ENCODE measurements at regions not wholly inside any gene's neighbourhood (a gene's known extent, or its start where the extent isn't known, plus 50 kb on each side); places are given as distances from the start of the nearest gene placed in this dataset.

DNA sequence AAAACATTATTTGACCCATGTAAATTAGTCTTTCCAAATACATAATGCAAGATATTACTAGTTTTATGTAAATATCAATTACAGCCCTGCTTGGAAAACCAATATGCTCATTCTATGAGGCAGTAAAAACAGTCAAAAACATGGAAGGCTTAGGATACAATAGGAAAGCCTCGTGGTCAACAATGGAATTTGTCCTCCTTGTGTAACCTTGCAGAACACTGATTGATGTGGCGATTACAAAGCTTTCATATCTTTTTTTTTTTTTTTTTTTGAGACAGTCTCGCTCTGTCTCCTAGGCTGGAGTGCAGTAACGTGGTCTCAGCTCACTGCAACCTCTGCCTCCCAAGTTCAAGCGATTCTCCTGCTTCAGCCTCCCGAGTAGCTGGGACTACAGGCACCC is 157.3 kb upstream of the BET1 start:
- no peak for DNase-seq (ENCODE audit: low read depth)
- no peak overlapping the region; the same call in 1 of the 2 replicates for H3K4me3 ChIP-seq (ENCODE audit: low read depth, low read length)
- TF ChIP-seq CTCF (IDR thresholded peaks at IDR 0.05; ENCODE audit: low read depth, low read length, missing control alignments) = no peak

DNA sequence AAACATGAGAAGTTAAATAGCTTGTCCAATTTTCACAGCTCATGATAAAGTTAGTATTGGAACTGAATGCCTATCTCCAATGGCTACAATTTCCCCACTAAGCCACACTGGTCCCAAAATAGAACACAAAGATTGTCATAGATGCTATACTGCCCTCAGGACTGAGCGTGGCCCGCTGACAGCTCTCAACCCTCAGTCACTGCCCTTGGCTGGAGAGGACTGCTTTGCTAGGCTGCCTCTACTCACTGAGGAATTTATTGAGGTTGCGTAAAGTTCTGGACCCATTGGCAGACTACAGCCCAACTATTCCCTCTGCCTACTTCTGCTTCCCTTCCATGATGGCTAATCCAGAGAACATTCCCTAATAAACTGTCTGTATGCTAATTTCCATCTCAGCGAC is 165.5 kb upstream of the BET1 start:
- no peak overlapping the region for H3K4me3 ChIP-seq (ENCODE audit: low read depth, low read length)
- no peak for TF ChIP-seq CTCF (IDR thresholded peaks at IDR 0.05; ENCODE audit: low read depth, low read length, missing control alignments)
- DNase-seq (ENCODE audit: low read depth) = no peak

DNA sequence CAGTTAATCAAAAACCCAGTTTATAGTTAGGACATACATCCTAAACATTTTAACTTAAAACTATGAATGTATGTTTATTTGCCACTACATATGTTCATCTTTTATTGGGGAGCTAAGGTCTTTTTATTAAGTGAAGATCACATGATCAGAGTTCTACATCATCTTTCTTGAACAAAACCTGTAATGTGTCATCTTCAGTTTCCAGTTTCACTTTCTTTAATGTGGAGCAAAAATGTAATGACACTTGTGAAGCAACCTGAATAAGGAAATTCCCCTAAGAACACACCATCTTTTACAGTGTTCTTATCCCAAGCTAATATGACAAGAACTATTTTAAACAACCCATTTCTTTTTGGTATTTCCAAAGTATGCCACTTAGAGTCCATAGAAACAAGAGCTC is 166.7 kb upstream of the BET1 start:
- no peak overlapping the region for H3K4me3 ChIP-seq (ENCODE audit: low read depth, low read length)
- no peak for TF ChIP-seq CTCF (IDR thresholded peaks at IDR 0.05; ENCODE audit: low read depth, low read length, missing control alignments)
- no peak for DNase-seq (ENCODE audit: low read depth)

- TF ChIP-seq CTCF (IDR thresholded peaks at IDR 0.05; ENCODE audit: low read depth, low read length, missing control alignments) = no peak
- no peak for DNase-seq (ENCODE audit: low read depth)
- no peak overlapping the region for H3K4me3 ChIP-seq (ENCODE audit: low read depth, low read length)
These were observed 169.3 kb upstream of the BET1 start for GRCh38 chr7:94173436-94173835.

DNA sequence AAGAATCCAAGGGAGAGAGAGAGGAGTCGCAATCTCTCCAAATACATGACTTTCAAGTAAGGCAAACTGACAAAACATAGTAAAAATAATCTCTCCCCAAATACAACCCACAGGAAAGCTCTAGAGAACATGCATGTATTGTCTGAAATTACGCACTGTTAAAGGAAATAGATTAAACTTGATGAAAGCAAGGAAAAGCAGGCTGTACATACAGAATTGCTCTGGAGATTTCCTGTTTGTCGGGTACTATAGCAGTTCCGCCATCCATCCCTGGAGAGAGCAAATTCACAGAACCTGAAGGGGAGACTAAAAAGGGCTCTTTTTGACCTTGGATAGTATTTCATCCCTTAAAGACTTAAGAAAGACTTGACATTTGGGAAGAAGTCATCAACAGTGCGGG is 170.2 kb upstream of the BET1 start:
- no peak for TF ChIP-seq CTCF (IDR thresholded peaks at IDR 0.05; ENCODE audit: low read depth, low read length, missing control alignments)

DNA sequence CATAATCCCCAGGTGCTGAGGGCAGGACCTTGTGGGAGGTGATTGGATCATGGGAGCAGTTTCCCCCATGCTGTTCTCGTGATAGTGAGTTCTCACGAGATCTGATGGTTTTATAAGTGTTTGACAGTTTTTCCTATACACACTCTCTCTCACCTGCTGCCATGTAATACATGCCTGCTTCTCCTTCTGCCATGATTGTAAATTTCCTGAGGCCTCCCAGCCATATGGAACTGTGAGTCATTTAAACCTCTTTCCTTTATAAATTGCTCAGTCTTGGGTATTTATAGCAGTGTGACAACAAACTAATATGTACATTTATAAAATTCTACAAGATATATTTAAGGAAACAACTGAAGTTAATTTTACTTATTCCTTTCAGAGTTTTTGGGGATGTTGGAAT is 170.8 kb upstream of the BET1 start:
- no peak overlapping the region for H3K4me3 ChIP-seq (ENCODE audit: low read depth, low read length)
- no peak for TF ChIP-seq CTCF (IDR thresholded peaks at IDR 0.05; ENCODE audit: low read depth, low read length, missing control alignments)
- DNase-seq (ENCODE audit: low read depth) = no peak

More for the DNA sequence above, 170.2 kb upstream of the BET1 start:
- no peak overlapping the region for H3K4me3 ChIP-seq (ENCODE audit: low read depth, low read length)
- DNase-seq (ENCODE audit: low read depth) = no peak

- no peak for DNase-seq (ENCODE audit: low read depth)
- no peak overlapping the region for H3K4me3 ChIP-seq (ENCODE audit: low read depth, low read length)
- no peak for TF ChIP-seq CTCF (IDR thresholded peaks at IDR 0.05; ENCODE audit: low read depth, low read length, missing control alignments)
These were observed 172.6 kb upstream of the BET1 start for GRCh38 chr7:94176694-94177200.
